ENCODE measurements at regions not wholly inside any gene's neighbourhood (a gene's known extent, or its start where the extent isn't known, plus 50 kb on each side); places are given as distances from the start of the nearest gene placed in this dataset.

DNA sequence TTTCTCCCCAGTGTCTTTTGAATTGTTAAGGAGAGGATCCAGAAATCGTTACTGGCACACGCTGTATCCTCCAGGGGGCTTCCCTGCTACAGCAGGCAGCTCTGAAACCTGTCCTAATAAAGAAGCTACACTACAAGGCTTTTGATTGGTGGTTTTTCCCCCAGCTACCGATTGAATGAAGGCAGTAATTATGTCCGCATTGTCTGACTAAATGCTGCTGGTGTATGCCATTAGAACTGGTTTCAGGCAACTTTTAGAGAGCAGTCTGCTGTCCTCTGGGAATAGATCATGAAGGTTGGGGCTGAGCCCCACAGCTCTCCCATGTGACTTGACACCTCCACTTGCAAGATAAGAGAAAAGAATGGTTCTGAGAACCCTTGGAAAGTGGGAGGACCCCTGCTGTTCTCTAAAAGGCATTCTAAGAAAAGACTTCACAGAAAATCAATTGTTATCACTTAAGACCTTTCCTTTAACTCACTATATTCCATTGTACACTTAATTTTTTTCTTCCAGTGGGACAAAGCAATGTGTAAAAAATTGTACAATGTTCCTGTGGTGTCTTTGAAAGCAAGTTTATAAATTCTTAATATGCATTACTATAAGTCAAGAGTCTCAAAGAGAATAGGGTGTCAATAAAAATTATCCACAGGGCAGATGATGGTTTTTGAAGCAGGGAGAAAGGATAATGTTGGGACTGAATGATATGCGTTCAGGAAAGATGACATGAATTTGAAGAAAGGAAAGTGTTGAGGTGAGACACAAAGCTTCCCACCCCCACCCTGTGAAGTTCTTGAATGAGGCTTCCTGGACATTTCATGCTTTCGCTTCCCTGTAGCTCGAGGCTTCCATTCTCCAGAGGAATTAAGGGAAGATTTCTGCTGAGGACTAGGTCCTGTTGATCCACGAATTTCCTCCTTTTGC lies 53.0 kb upstream of the DAZL start:
- no peak for DNase-seq

DNA sequence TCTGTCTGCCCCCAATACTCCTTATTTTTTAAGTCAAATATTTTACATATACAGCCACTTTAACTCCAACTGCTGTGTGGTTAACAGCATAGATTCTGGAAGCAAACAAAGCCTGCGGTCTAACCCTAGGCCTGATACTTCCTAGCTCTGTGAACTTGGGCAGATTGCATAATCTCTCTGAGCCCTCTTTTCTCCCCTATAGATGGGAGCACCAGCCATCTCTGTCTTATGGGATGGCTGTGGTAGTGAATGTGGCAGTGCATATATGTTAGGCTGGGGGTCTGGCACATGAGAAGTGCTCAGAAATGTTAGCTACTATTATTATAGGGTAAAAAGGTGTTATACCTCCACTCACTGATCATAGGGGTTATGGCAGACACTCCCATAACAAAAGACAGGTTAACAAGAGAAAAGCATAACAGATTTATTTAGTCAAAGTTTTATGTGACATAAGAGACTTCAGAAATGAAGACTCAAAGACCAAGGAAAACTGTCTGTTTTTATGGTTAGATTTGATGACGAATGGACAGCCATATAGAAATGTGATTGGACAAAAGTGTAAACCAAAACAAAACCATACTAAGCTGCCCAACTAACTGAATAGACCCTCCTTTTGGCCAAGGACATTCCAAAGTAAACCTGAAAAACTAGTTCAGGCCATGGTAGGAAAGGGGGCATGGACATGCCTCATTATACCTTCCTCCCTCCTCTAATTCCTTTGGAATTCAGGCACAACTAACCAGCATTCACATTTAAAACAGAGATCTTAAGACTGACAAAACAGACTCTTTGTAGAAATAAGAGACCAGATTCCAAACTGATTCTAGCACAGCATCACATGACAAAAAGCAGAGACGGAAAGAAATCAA lies 53.9 kb upstream of the DAZL start:
- no peak for DNase-seq

DNA sequence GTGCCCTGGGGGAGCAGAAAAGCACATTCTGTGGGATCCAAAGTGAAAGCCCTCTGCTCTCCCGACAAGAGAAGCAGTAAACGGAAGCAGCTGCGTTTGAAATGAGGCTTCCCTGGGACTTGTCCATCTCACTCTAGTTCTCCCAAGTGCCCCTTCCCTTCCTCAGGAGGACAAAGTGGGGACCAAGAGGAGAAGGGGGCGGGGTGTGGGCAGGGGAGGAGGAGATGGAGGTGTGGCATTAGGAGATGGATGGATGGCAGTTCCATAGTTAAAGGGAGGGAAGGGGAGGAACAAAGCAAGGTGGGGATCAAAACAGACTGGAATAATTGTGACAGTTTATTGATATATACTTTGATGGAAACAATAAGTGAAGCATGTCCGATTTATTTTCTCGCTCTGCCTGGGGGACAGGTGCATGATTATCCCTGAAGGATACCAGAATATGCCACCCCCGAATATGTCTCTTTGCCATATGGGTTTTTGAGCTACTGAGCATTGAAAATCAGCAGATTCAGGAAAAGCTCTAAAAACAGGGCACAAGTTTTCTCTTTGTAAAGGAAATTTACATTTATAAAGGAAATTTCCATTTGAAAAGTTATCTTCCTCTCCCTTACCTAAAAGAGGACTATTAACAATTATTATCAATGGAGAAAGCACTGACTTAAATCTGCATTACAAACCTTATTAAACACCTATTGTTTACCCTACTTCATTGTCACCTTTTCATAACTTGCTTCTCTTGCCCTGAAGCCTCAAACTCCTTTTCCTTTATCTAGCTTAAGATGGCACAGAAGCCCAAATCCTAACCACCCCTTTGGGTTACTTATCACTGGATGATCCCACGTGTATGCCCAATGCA lies 58.9 kb upstream of the DAZL start:
- DNase-seq: no peak

DNA sequence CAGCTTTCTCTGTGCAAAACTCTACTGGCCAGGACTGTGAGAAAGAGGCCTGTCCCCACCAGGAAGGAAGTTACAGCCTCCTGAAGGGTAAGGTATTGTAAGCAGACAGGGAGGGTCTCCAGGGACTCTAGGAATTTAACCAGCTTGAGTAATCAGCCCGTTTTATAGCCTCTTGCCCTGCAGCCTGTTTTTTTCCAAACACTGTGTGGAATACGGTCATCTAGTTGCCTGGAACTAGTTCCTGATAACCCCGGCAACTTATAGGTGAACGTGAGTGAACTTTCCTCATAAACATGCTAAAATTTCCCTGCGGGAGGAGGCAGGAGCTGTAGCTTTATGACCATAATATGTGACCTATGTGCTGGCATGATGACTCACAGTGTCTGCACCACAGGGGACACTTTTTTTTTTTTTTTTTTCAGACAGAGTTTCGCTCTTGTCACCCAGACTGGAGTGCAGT lies 60.1 kb upstream of the DAZL start:
- DNase-seq: no peak

DNA sequence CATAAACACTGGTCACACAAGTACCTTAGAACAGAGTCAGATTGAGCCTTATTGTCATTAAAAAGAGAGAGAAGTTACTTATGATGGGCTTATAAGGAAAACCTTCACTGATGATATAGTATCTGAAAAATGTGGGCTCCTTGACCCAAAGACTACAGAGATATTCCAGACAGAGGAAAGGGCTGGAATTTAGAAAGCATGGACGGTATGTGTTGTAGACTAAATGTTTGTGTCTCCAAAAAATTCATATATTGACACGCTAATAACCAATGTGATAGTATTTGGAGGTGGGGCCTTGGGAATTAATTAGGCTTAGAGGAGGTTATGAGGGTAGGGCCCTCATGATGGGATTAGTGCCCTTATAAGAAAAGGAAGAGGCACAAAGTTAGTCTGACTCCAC lies 61.0 kb upstream of the DAZL start:
- DNase-seq: no peak

DNA sequence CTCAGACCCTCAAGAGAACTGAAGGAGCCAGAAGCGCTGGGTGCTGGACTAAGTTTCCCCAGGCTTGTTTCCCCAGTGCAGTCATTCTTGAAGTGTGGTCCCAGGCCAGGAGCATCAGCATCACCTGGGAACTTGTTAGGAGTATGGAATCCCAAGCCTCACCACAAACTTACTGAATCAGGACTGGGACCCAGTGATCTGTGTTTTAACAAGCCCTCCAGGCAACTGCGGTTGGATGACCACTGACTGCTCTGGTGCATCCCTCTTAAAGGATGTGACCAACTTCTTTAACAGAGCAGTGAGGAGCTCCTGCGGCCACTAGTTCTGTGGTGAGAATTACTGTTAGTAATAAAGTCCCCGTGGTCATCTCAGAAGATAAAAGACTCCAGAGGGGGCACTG lies 62.4 kb upstream of the DAZL start:
- DNase-seq: no peak

DNA sequence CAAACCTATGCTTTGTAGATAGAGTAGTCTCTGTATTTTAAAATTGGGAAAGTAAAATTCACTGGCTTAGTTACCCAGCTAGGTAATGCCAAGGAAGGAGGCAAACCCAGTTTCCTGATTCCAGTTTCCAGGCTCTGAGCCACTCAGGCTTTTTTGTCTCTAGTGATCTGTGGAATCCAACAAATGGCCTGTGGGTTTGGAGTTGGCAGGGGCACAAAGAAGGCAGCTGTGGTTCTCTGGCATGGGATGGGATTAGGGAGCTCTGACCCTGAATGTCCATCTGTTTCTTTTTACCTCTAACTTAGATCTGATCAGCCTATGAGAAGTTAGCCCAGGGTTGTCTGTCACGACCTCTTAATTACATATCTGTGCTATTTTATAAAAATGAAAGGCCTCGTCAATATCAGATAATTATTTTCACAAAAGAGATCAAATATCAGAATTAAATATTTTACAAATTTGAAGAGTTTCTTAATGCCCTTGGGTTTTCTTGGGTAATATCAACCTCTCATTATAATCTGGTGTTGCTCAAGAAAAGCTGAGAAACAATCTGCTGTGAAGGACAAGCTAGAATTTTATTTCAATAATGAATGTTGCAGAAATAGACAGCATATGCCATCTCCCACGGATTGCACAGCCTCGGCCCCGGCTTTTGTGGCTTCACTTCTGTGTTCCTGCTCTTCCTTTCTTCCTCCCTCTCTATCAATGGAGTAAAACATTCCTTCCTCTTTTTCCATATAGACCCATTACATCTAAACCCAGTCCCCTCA lies 63.7 kb upstream of the DAZL start:
- peak; percentile 50 for DNase-seq

DNA sequence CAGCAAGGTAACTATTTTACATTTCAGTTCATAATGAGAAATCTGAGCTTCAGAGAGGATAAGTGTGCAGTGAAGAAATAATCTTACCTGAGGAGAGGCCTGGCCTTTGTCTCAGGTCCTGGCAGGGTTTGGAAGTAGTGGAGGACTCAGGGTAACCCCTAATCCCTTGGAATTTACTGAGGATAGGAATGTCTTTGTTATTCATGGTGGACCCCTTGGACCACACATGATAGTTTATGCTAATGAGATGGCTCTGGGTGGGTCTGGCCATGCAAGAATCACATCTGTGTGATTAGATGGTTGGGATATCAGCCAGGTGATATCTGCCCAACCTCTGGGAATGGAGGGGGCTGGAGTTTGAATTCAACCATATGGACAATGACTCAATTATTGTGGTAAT lies 65.0 kb upstream of the DAZL start:
- DNase-seq: no peak

DNA sequence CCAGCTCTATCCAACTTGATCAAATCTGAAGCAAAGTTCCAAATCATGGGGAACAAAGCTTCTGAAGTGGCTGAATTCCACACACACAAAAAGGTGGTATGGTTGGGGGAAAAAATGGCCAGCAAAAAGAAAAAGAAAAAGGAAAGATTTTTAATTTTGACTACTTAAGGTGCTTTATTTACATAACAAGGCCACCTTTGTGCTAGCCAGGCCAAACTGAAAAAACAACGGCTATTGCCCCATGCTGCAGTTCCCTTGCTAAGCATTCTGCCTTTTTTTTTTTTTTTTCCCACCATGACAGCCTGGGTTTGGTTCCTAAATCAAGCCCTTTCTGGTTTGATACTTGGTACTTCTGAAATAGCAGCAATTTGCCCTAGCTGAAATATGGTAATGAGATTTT lies 66.5 kb upstream of the DAZL start:
- no peak for DNase-seq

DNA sequence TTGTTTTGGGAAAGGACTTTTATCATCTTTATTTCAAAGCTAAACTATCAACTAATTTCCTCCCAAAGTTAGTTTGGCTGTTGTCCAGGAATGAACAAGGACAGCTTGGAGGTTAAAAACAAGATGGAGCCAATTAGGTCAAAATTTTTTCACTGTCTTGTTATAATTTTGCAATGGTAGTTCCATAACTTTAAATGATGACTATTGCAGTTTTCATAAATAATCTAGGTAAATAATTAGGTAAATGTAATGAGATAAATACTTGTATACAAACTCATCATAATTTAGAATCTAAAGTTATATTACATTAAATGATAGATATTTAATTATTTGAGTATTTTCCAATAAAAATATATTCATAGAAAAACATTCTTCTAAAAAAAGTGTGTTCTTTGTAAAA lies 68.3 kb upstream of the DAZL start:
- no peak for DNase-seq

DNA sequence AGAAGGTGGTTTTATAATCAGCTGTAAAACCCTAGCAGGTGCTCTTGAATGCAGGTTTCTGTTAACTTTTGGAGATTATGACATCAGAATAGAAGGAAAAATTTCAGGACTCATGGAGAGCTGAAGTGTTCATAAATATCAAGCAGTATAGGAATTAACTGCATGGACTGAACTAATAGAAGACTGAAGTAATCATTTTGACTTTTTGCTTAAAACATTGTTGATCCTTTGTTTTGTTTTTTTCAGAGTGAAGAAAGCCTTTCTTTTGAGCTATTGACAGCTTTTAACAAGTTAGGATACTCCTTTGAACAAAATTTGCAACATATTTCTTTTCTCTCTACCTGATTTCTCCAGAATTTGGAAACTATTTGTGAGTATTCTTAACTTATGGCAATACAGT lies 70.6 kb upstream of the DAZL start:
- DNase-seq: no peak

DNA sequence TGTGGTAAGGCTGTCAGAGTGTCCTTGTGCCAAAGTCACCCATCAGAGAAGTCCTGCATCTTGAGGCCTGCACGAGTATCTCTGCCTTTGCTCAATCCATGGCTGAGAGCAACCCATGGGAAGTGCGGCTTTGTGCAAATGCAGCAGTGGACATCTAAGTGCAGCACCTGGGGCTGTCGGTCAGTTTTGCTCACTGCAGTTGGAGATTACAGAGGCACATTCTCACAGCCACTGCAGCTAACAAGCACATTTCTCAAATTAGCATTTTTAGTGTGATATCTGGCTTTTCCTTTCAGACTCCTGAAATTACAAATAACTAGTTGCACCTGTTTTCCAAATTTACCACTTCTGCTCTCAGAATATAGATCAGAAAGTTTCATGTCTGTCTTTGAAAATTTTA lies 81.5 kb upstream of the DAZL start:
- no peak for DNase-seq

DNA sequence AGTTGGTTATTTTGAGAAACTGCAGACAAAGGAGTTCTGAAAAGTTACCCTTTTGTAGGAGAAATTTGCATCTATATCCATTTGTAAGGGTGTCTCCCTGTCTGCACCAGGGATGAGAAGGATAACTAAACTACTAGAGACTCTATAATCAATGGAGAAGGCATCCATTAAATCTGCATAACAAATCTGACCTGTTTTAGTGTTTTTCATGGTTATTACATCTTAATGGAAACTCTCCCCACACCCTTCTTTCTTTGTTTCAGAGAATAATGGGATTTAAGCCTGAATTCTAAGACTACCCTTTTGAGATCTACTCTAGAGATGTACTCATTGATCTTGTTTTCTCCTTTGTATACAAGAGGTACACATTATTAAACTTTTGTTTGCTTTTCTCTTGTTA lies 82.0 kb upstream of the DAZL start:
- DNase-seq: no peak

DNA sequence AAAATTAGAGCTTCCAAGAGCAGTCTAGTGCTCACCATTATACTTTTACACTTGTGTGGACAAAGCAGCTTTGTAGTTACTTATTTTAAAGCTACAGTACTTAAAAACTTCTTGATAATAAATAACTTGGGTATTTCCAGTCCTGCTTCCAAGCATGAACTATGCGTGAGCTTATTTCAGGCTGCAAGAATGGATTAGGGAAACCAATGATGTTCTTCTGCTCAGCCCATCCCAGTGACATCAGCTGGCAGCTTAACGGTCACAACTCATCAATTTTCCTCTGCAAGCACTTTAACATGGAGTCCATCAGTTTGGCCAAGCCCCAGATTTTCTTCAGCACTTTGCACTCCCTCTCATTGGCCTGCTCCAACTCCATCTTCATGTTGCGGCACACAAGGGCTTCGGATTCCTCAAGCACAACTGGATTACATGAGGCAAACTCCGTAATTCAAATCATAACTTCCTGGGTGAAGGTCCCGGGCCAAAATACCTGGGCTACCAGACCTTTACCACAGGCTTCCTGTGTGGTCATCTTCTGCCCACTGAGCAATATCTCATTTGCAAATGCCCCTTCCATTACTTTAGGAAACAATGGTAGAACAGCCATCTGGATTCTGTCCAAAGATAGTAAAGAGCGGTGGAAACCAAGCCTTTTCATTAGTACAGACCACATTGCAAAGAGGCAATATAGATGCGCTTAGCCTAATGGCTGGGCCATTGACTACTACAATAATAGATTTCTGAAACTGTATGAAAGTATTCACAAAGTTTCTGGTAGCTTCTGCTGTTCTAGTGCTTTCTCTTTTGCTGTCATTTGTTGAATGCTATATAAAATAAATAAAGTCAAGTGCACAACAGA lies 87.5 kb upstream of the DAZL start:
- DNase-seq: no peak

DNA sequence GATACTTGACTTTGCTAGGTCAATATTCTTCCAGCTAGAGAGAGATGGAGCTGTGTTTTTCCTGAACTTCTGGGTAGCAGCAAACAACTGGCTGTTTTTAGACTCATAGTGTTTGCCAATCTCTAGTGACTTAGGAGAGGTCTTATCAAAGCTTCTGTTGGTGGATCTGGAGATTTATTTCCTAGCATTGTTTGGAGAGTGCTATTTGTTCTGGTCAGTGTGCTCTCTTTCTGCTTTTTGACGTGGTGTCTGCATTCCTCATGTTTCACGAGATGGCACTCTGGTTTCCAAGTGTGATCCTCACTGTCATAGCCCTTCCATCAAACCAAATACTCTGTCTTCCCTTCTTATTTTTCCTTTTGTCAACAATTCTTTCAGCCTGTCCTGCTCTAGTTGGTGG lies 88.6 kb upstream of the DAZL start:
- DNase-seq: no peak

DNA sequence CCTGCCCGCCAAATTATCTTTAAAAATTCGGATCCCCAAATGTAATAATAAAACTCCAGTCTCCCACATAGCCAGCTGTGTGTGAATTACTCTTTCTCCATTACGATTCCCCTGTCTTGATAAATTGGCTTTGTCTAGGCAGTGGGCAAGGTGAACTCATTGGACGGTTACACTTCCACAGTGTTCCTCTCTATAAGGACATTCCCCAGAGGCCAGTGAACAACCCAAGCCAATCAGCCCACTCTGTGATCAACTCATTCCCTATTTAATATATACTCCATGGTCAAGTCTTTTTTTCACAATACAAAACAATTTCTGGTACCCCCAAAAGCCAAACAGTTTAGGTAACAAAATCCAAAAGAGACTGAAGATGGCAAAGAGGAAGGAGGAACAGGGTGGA lies 90.5 kb upstream of the DAZL start:
- DNase-seq: no peak

DNA sequence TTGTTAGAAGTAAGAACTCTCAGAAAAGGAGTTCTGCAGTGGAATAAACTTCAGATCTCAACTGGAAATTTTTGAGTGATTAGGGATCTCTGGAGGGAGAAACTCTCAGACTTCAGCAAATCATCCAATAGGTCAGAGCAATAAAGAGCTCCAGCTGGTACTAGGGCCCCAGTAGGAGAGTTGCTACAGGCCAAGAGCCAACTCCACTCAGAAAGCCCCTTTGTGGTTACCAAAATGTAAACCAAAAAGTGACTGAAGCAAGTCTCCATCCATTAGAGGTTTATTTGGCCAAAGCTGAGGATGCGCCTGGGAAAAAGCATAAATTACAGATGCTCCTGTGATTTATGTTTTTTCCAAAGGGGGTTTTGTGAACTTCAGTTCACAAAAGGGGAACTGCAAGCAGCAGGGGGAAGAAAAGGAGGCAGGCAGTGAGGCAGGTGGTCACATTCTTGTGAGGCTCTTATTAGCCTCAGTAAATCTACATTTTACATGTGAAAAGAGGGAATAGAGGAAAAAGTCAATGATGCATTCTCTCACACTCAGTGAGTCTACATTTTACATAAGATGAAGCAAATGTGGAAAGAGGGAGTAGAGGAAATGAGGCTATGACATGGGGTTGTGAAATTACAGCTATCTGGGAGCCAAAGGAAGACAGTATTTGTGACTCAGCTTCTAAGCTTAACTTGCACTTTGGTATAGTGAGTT lies 92.4 kb upstream of the DAZL start:
- no peak for DNase-seq

DNA sequence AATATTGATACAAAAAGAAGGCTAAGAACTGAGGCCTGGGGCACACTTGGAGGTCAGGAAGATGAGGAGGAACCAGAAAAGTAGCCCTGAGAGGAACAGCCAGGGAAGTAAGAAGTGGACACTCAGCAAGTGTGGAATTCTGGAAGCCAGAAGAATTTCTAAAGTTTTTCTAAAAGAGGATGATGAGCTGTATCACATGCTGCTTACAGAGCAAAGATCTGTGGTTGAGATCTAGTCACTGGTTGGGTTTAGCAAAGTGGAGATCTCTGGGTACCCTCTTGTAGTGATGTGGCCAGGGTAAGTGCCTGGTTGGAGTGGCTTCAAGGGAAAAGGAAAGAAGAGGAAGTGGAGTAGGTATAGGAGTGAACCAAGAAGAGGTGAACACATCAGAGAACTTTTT lies 95.4 kb upstream of the DAZL start:
- no peak for DNase-seq

DNA sequence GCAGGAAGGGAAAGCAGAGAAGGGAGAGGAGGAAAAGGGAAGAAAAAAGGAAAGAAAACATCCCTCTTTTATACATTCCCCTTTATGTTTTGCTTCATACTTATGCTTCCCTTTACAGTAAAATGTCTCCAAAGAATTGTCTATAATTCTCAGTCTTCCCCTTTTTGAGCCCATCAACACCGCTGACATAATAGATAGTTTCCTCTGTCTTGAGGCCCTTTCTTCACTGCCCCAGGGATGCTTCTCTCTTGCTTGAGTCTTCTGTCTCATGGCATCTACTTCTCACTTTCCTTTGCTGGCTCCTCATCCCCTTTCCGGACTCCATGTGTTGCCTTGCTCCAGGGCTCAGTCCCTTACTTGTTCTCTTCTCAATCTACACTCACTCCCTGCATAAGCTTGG lies 99.7 kb upstream of the DAZL start:
- DNase-seq: no peak

DNA sequence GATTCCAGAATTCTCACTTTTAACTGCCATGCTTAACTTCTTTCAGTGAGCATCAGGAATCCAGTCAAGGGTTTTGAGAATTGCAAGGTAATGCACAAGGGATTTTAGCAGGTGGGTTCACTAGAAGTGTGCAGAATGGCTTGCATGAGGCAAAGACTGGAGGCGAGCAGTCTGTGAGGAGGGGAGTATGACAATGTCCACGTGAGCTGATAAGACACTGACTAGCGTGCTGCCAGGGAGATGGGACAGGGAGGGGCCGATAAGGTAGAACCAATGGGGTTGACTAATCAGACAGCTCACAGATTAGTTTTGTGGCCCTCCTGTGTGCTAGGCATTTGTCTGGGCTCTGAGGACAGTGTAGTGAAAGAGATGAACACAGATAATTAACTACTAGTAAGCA lies 102.0 kb upstream of the DAZL start:
- no peak for DNase-seq

DNA sequence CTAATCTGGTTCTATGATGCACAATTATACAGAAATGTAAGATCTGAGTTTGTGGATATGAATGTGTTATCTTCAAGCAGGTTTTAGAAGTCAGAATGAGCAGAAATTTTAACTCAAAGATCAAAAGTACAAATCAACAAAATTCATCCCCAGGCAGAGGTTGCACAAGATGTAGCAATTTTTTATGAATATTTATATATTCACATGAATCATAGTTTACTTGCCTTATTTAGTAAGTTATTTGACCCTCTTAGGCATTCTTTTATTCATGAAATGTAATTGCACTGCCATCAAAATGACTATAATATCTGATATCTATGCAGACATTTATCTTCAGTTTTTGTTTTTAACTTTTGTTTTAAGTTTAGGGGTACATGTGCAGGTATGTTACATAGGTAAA lies 103.1 kb upstream of the DAZL start:
- no peak for DNase-seq
